NB4 (cell line): ENCODE measurements at regions not wholly inside any gene's neighbourhood (a gene's known extent, or its start where the extent isn't known, plus 50 kb on each side); places are given as distances from the start of the nearest gene placed in this dataset.
"Not testable (repeated sequence)": the region's sequence is repeated elsewhere in the genome, so short reads cannot be mapped to it uniquely, and the experiment has no call there.

Source experiments
- DNase-seq: peaks from one replicate; pipeline ENCODE4 v3.0.0; 2010; ENCODE audit warnings: low read depth
- H3K4me3 ChIP-seq: one replicate; pipeline ENCODE4 v1.5.1; 2011; ENCODE audit warnings: mild to moderate bottlenecking, low read depth, low read length, moderate library complexity
- CTCF ChIP-seq: IDR thresholded peaks from one replicate; pipeline ENCODE4 v1.5.1; 2012; ENCODE audit warnings: low read depth, low read length
- MAX ChIP-seq: IDR thresholded peaks from 2 replicates; pipeline ENCODE4 v1.6.1; 2011; ENCODE audit warnings: low read depth, low read length
- MYC ChIP-seq: IDR thresholded peaks from 2 replicates; pipeline ENCODE4 v1.6.1; 2011; ENCODE audit warnings: low read depth, low read length
- POLR2A ChIP-seq: IDR thresholded peaks from 2 replicates; pipeline ENCODE4 v1.6.1; 2011; ENCODE audit warnings: mild to moderate bottlenecking; ENCODE audit not compliant: insufficient read length; ENCODE audit errors: extremely low read depth

- TF ChIP-seq CTCF: no peak
- no peak for TF ChIP-seq MAX
- no peak for TF ChIP-seq MYC
- TF ChIP-seq POLR2A: no peak
- no peak overlapping the region for H3K4me3 ChIP-seq
- no peak for DNase-seq
Observed at GRCh38 chr16:51845586-51846305, 694.7 kb upstream of the SALL1 start.

- no peak for DNase-seq
- TF ChIP-seq POLR2A: no peak
- no peak for TF ChIP-seq MYC
- no peak for TF ChIP-seq MAX
- TF ChIP-seq CTCF: no peak
- no peak overlapping the region for H3K4me3 ChIP-seq
Observed at GRCh38 chr16:51839727-51840462, 688.8 kb upstream of the SALL1 start.

- TF ChIP-seq POLR2A: no peak
- TF ChIP-seq MYC: no peak
- TF ChIP-seq MAX: no peak
- TF ChIP-seq CTCF: no peak
- H3K4me3 ChIP-seq: no peak overlapping the region
- no peak for DNase-seq
Observed at GRCh38 chr16:51834794-51835193, 683.7 kb upstream of the SALL1 start.

- no peak for DNase-seq
- H3K4me3 ChIP-seq: no peak overlapping the region
- TF ChIP-seq POLR2A: no peak
- no peak for TF ChIP-seq MYC
- TF ChIP-seq CTCF: no peak
- TF ChIP-seq MAX: no peak
Observed at GRCh38 chr16:51834133-51834532, 683.1 kb upstream of the SALL1 start.

- TF ChIP-seq CTCF: no peak
- TF ChIP-seq MYC: no peak
- TF ChIP-seq POLR2A: no peak
- TF ChIP-seq MAX: no peak
Observed at GRCh38 chr16:51831595-51832367, 680.7 kb upstream of the SALL1 start.

GRCh38 chr16:51831034-51831433, 680.0 kb upstream of the SALL1 start:
- not testable (repeated sequence) for DNase-seq, H3K4me3 ChIP-seq

More at GRCh38 chr16:51831595-51832367, 680.7 kb upstream of the SALL1 start:
- DNase-seq: no peak
- no peak overlapping the region for H3K4me3 ChIP-seq
